Endothelial cell of umbilical vein (primary cell): ENCODE measurements at regions not wholly inside any gene's neighbourhood (a gene's known extent, or its start where the extent isn't known, plus 50 kb on each side); places are given as distances from the start of the nearest gene placed in this dataset.

ENCODE experiments used
- BruUV-seq: library from RNA; stranded (reverse); fragments of 400-500 nt; replicated peaks from 2 replicates; lab custom pipeline; 2021; lab: Mats Ljungman, UMichigan
- CTCF ChIA-PET: fragments of 300-600, 350-600 bp; sonication (Branson Sonifier 250); formaldehyde crosslinking; loops from one replicate; lab custom pipeline; 2021; ENCODE audit warnings: antibody characterized with exemption, inconsistent platforms; lab: Charles Lee
- POLR2A ChIA-PET: fragments of 300-600, 350-600 bp; sonication (Branson Sonifier 250); formaldehyde crosslinking; loops from one replicate; lab custom pipeline; 2021; ENCODE audit warnings: antibody characterized with exemption, inconsistent platforms; lab: Charles Lee
- DNase-seq: peaks from one replicate; pipeline ENCODE4 v3.0.0-alpha.2; 2011; ENCODE audit warnings: low read depth, low spot score
- FAIRE-seq: peaks from 2 replicates; lab custom pipeline; 2011; peaks lifted over from hg19 to GRCh38; lab: Jason Lieb, UNC
- H2AFZ ChIP-seq: 2 replicates; pipeline ENCODE4 v1.6.0; 2012; ENCODE audit warnings: low read depth, low read length, control low read depth, inconsistent platforms
- H3K27ac ChIP-seq: 2 replicates; pipeline ENCODE4 v1.5.1; 2011; ENCODE audit warnings: low read depth, mild to moderate bottlenecking, control low read depth, low read length, moderate library complexity; ENCODE audit not compliant: insufficient read depth
- H3K27me3 ChIP-seq, 2 experiments: 2 replicates each; pipeline versions ENCODE4 v1.6.0 to v1.6.1; 2011; ENCODE audit warnings: low read length in 2 of 2, mixed read lengths in 1 of 2; ENCODE audit not compliant: control insufficient read depth in 2 of 2, insufficient read depth in 2 of 2
- H3K36me3 ChIP-seq, 2 experiments: 2 replicates in 1 of 2; 3 replicates in 1 of 2; pipeline ENCODE4 v1.5.1; 2011; ENCODE audit warnings: low read length in 2 of 2, mild to moderate bottlenecking in 1 of 2, moderate library complexity in 1 of 2; ENCODE audit not compliant: control insufficient read depth in 2 of 2, insufficient read depth in 2 of 2; ENCODE audit errors: extremely low read depth in 1 of 2
- H3K4me1 ChIP-seq: 3 replicates; pipeline ENCODE4 v1.5.1; 2011; ENCODE audit warnings: mild to moderate bottlenecking, low read length; ENCODE audit not compliant: control insufficient read depth, insufficient read depth; ENCODE audit errors: extremely low read depth
- H3K4me2 ChIP-seq: 2 replicates; pipeline ENCODE4 v1.6.1; 2011; ENCODE audit warnings: low read length, control low read depth, mixed read lengths; ENCODE audit not compliant: insufficient read depth
- H3K4me3 ChIP-seq, 3 experiments: fragments of 200-600 bp in 1 of 3; sonication (generic), shearing (Covaris generic) in 1 of 3; replicated peaks in 1 of 3; 2 replicates each; pipeline ENCODE4 v1.5.1; 2011 to 2016; ENCODE audit warnings: control low read depth in 3 of 3, low read length in 3 of 3, mild to moderate bottlenecking in 2 of 3, inconsistent platforms in 1 of 3, low read depth in 1 of 3, moderate library complexity in 1 of 3; ENCODE audit not compliant: insufficient read depth in 1 of 3
- H3K79me2 ChIP-seq: 2 replicates; pipeline ENCODE4 v1.6.0; 2012; ENCODE audit warnings: low read length, inconsistent platforms; ENCODE audit not compliant: control insufficient read depth, insufficient read depth
- H3K9ac ChIP-seq: replicated peaks from 2 replicates; pipeline ENCODE3; 2011; ENCODE audit warnings: low read length, control low read depth; ENCODE audit not compliant: insufficient read depth; ENCODE audit errors: extremely low read depth
- H3K9me1 ChIP-seq: replicated peaks from 3 replicates; pipeline ENCODE4 v1.6.0; 2011; ENCODE audit warnings: mild to moderate bottlenecking, low read length; ENCODE audit not compliant: control insufficient read depth, insufficient read depth; ENCODE audit errors: extremely low read depth
- H3K9me3 ChIP-seq: replicated peaks from 2 replicates; pipeline ENCODE4 v1.5.1; 2012; ENCODE audit warnings: low read length, inconsistent platforms; ENCODE audit not compliant: control insufficient read depth, insufficient read depth
- H4K20me1 ChIP-seq: replicated peaks from 2 replicates; pipeline ENCODE3; 2011; ENCODE audit warnings: mild to moderate bottlenecking, low read length; ENCODE audit not compliant: control insufficient read depth, insufficient read depth; ENCODE audit errors: extremely low read depth
- CTCF ChIP-seq, 2 donors: IDR thresholded peaks; 1 replicate in 1 of 2; 2 replicates in 1 of 2; pipeline ENCODE4 v1.5.1; 2011; ENCODE audit warnings: low read length in 2 of 2, mild to moderate bottlenecking in 2 of 2, moderate library complexity in 2 of 2, control low read depth in 1 of 2, inconsistent platforms in 1 of 2, low read depth in 1 of 2; ENCODE audit not compliant: insufficient read depth in 1 of 2; ENCODE audit errors: extremely low read depth in 1 of 2
- EZH2 ChIP-seq: IDR thresholded peaks from 2 replicates; pipeline ENCODE4 v1.6.1; 2012; ENCODE audit warnings: borderline replicate concordance, low read depth, mild to moderate bottlenecking, moderate library complexity, low read length, inconsistent platforms; ENCODE audit not compliant: severe bottlenecking
- FOS ChIP-seq: IDR thresholded peaks from 2 replicates; pipeline ENCODE4 v1.6.1; 2011; ENCODE audit warnings: mild to moderate bottlenecking, low read length, moderate library complexity, borderline replicate concordance; ENCODE audit not compliant: insufficient read depth
- GATA2 ChIP-seq: IDR thresholded peaks from 2 replicates; pipeline ENCODE4 v1.7.0; 2011; ENCODE audit warnings: low read depth, mild to moderate bottlenecking, moderate library complexity, mixed read lengths, low read length; ENCODE audit not compliant: insufficient read length, insufficient read depth
- JUN ChIP-seq: IDR thresholded peaks from 2 replicates; pipeline ENCODE4 v1.6.1; 2011; ENCODE audit warnings: borderline replicate concordance, low read depth; ENCODE audit not compliant: insufficient read length, insufficient read depth
- MAX ChIP-seq: IDR thresholded peaks from 2 replicates; pipeline ENCODE4 v1.6.1; 2011; ENCODE audit not compliant: insufficient read depth, insufficient read length
- MYC ChIP-seq: IDR thresholded peaks from one replicate; pipeline ENCODE4 v1.6.1; 2011; ENCODE audit warnings: mild to moderate bottlenecking, low read depth, low read length
- POLR2A ChIP-seq: IDR thresholded peaks from 2 replicates; pipeline ENCODE4 v1.6.1; 2012; ENCODE audit warnings: low read depth, mild to moderate bottlenecking, control low read depth, low read length
- POLR2AphosphoS5 ChIP-seq: IDR thresholded peaks from 2 replicates; pipeline ENCODE4 v1.6.1; 2012; ENCODE audit warnings: low read depth, mild to moderate bottlenecking, control low read depth, low read length, moderate library complexity; ENCODE audit not compliant: insufficient read depth
- dilution Hi-C: fragments of 300-500 bp; cut with MboI; formaldehyde crosslinking; loops from one replicate; pipeline ENCODE4 v1.15.0; 2019; ENCODE audit warnings: low sequenced_read_pairs; ENCODE audit not compliant: extremely low pct_ligation_motif_present
- intact Hi-C: fragments of 100-400 bp; cut with micrococcal nuclease; formaldehyde crosslinking; loops from one replicate; pipeline ENCODE4 v1.10.0; 2022

- no peak overlapping the region for H3K4me3 ChIP-seq
- H3K79me2 ChIP-seq = no peaks in the 10 kb centered on the region
- H3K9me3 ChIP-seq = no peaks in the 10 kb centered on the region
- ChIA-PET CTCF (no interaction called here), POLR2A (no interaction called here)
- H3K27me3 ChIP-seq = no peaks in the 10 kb centered on the region
- no peaks in the 10 kb centered on the region for H3K9me1 ChIP-seq
- dilution Hi-C loops (no loop called here), intact Hi-C loops (no loop called here)
- BruUV-seq = no TSS peak
- H3K4me2 ChIP-seq = no peak overlapping the region
- FAIRE-seq = no peak
- no peaks in the 10 kb centered on the region for H4K20me1 ChIP-seq
- TF ChIP-seq JUN = no peak
- H3K9ac ChIP-seq = no peak overlapping the region
- H3K36me3 ChIP-seq = no peaks in the 10 kb centered on the region
- no peak overlapping the region for H2AFZ ChIP-seq
- no peak overlapping the region for H3K27ac ChIP-seq
- no peak for DNase-seq
- no peaks in the 10 kb centered on the region for H3K4me1 ChIP-seq
Observed at GRCh38 chr6:167449094-167449861, 124.4 kb downstream of the TTLL2 start.

GRCh38 chr6:167450626-167451025 is 125.7 kb downstream of the TTLL2 start:
- no peak for TF ChIP-seq FOS
- no peak for TF ChIP-seq EZH2
- TF ChIP-seq GATA2 = no peak
- TF ChIP-seq MAX = no peak
- no peak for TF ChIP-seq JUN
- no peak for TF ChIP-seq POLR2A
- TF ChIP-seq MYC = no peak
- no peak for TF ChIP-seq POLR2AphosphoS5
- no peak for TF ChIP-seq CTCF (IDR thresholded peaks at IDR 0.05; ENCODE audit: extremely low read depth in 1 of 2, insufficient read depth in 1 of 2, low read depth in 1 of 2, low read length in 2 of 2)
- dilution Hi-C loops (no loop called here), intact Hi-C loops (no loop called here)
- no peak overlapping the region for H3K4me2 ChIP-seq
- no peak overlapping the region for H2AFZ ChIP-seq
- FAIRE-seq (no peak), DNase-seq (no peak)
- no TSS peak for BruUV-seq
- no peaks in the 10 kb centered on the region for H3K9me1 ChIP-seq
- POLR2A ChIA-PET = no interaction called here
- CTCF ChIA-PET = no interaction called here
- no peak overlapping the region for H3K4me3 ChIP-seq
- no peaks in the 10 kb centered on the region for H3K9me3 ChIP-seq
- no peaks in the 10 kb centered on the region for H4K20me1 ChIP-seq
- no peaks in the 10 kb centered on the region for H3K36me3 ChIP-seq
- no peaks in the 10 kb centered on the region for H3K27me3 ChIP-seq
- no peaks in the 10 kb centered on the region for H3K79me2 ChIP-seq
- H3K27ac ChIP-seq = no peak overlapping the region
- no peaks in the 10 kb centered on the region for H3K4me1 ChIP-seq
- no peak overlapping the region for H3K9ac ChIP-seq
